ENCODE measurements at regions not wholly inside any gene's neighbourhood (a gene's known extent, or its start where the extent isn't known, plus 50 kb on each side); places are given as distances from the start of the nearest gene placed in this dataset.

DNA sequence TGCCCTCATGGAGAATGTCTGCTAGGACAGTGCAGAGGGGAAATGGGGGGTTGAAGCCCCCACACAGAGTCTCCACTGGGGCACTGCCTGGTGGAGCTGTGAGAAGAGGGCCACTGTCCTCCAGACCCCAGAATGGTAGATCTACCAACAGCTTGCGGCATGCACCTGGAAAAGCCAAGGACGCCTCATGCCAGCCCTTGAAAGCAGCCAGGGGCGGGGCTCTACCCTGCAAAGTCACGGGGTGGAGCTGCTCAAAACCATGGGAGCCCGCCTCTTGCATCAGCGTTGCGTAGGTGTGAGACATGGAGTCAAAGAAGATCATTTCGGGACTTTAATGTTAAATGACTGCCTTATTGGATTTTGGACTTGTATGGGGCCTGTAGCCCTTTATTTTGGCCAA, 157.6 kb downstream of the DSEL start:
- Histone ChIP-seq H3K27me3 (ENCODE audit: control insufficient read depth in 3 of 3, insufficient read depth in 3 of 3, low read length in 2 of 3) (no peaks in the 10 kb centered on the region), H3K27ac (ENCODE audit: low read depth in 1 of 2, low read length in 1 of 2) (no peak overlapping the region), H3K9me3 (ENCODE audit: control insufficient read depth in 4 of 4, insufficient read depth in 3 of 4, low read length in 3 of 4) (peaks cover 0 to 2% (median 0%) of the 10 kb centered on the region in 4 donors), H3K36me3 (ENCODE audit: control insufficient read depth in 4 of 4, insufficient read depth in 4 of 4, low read length in 4 of 4) (no peaks in the 10 kb centered on the region), H3K4me1 (ENCODE audit: control insufficient read depth in 5 of 5, insufficient read depth in 5 of 5, low read length in 5 of 5) (no peaks in the 10 kb centered on the region), H3K9ac (ENCODE audit: insufficient read depth in 1 of 2, low read length in 2 of 2) (no peak overlapping the region), H3K4me3 (no peak overlapping the region)
- ATAC-seq (ENCODE audit: insufficient read depth, low FRiP score) (no peak), DNase-seq (no peak)
- TF ChIP-seq, protein P1, sequence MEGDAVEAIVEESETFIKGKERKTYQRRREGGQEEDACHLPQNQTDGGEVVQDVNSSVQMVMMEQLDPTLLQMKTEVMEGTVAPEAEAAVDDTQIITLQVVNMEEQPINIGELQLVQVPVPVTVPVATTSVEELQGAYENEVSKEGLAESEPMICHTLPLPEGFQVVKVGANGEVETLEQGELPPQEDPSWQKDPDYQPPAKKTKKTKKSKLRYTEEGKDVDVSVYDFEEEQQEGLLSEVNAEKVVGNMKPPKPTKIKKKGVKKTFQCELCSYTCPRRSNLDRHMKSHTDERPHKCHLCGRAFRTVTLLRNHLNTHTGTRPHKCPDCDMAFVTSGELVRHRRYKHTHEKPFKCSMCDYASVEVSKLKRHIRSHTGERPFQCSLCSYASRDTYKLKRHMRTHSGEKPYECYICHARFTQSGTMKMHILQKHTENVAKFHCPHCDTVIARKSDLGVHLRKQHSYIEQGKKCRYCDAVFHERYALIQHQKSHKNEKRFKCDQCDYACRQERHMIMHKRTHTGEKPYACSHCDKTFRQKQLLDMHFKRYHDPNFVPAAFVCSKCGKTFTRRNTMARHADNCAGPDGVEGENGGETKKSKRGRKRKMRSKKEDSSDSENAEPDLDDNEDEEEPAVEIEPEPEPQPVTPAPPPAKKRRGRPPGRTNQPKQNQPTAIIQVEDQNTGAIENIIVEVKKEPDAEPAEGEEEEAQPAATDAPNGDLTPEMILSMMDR (IDR thresholded peaks at IDR 0.05; ENCODE audit: control extremely low read depth, extremely low read depth) = no peak
- WGBS, 2 donors = 90 to 93% methylated on average over 8 of the region's 8 CpGs

DNA sequence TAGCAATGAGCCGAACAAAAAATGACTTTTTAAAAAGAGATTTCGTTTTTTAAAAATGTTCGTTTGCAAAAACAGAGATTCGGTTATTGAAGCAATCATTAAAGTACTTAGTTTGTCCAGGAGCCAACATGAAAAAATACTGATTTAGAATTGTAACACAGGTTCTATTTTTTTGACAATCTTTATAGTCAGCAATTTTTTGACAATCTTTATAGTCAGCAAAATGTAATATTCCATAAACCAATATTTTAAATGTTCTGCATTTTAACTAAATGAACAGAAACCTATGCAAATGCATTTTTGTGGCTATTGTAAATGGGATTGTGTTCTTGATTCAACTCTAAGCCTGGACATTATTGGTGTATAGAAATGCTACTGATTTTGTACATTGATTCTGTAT, 161.8 kb downstream of the DSEL start:
- no peak overlapping the region for H3K4me3 ChIP-seq
- TF ChIP-seq, protein P1 (IDR thresholded peaks at IDR 0.05; ENCODE audit: control extremely low read depth, extremely low read depth) = no peak
- H3K36me3 ChIP-seq (ENCODE audit: control insufficient read depth in 4 of 4, insufficient read depth in 4 of 4, low read length in 4 of 4) = no peaks in the 10 kb centered on the region
- WGBS, 2 donors = 92 to 93% methylated on average over 4 of the region's 4 CpGs
- H3K27me3 ChIP-seq (ENCODE audit: control insufficient read depth in 3 of 3, insufficient read depth in 3 of 3, low read length in 2 of 3) = no peaks in the 10 kb centered on the region
- no peaks in the 10 kb centered on the region for H3K9me3 ChIP-seq (ENCODE audit: control insufficient read depth in 4 of 4, insufficient read depth in 3 of 4, low read length in 3 of 4)
- DNase-seq (no peak), ATAC-seq (ENCODE audit: insufficient read depth, low FRiP score) (no peak)
- H3K27ac ChIP-seq (ENCODE audit: low read depth in 1 of 2, low read length in 1 of 2) = no peak overlapping the region
- H3K9ac ChIP-seq (ENCODE audit: insufficient read depth in 1 of 2, low read length in 2 of 2) = no peak overlapping the region
- H3K4me1 ChIP-seq (ENCODE audit: control insufficient read depth in 5 of 5, insufficient read depth in 5 of 5, low read length in 5 of 5) = no peaks in the 10 kb centered on the region

DNA sequence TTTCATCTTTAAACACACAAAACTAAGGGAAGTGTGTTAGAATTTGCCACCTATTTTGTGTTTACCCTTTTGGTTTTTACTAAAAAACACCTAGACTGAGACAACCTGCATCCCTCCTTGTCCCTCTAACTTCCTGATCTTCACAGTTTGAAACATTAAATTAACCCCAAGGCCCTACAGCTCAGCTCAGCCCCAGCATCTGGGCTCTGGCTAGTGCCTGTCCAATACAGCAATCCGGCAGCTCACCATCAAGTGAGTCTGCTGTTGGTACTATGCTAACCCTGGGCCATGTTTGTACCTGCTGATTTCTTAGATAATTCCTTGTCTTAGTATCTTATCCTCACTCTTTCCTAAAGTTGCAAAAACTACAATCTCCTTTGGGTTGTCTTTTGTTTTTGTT, 162.4 kb downstream of the DSEL start:
- TF ChIP-seq, protein P1 (IDR thresholded peaks at IDR 0.05; ENCODE audit: control extremely low read depth, extremely low read depth) = no peak
- 34 to 47% methylated on average over 1 of the region's 1 CpG for WGBS, 2 donors
- no peak for DNase-seq
- Histone ChIP-seq H3K9ac (ENCODE audit: insufficient read depth in 1 of 2, low read length in 2 of 2) (no peak overlapping the region), H3K4me1 (ENCODE audit: control insufficient read depth in 5 of 5, insufficient read depth in 5 of 5, low read length in 5 of 5) (no peaks in the 10 kb centered on the region), H3K27ac (ENCODE audit: low read depth in 1 of 2, low read length in 1 of 2) (no peak overlapping the region), H3K27me3 (ENCODE audit: control insufficient read depth in 3 of 3, insufficient read depth in 3 of 3, low read length in 2 of 3) (no peaks in the 10 kb centered on the region), H3K36me3 (ENCODE audit: control insufficient read depth in 4 of 4, insufficient read depth in 4 of 4, low read length in 4 of 4) (no peaks in the 10 kb centered on the region), H3K9me3 (ENCODE audit: control insufficient read depth in 4 of 4, insufficient read depth in 3 of 4, low read length in 3 of 4) (no peaks in the 10 kb centered on the region), H3K4me3 (no peak overlapping the region)
- no peak for ATAC-seq (ENCODE audit: insufficient read depth, low FRiP score)

DNA sequence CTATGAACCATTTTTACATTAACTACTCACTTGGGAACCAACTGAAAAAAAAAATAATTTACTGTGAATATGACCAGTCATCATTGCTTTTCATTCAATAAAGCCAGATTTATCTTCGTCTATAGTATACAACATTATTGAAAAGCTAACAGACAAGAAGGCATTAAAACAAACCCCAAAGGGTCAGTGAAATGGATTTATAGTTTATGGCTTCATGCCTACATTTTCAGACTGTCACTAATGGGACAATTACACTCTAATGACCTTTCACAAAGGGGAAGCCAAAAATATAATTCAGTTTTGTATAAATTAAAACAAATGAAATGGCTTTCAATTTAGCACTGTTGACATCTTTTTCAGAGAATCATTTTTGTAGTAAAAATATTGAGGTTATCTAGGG, 169.1 kb downstream of the DSEL start:
- no peaks in the 10 kb centered on the region for H3K9me3 ChIP-seq (ENCODE audit: control insufficient read depth in 4 of 4, insufficient read depth in 3 of 4, low read length in 3 of 4)
- no peak overlapping the region for H3K9ac ChIP-seq (ENCODE audit: insufficient read depth in 1 of 2, low read length in 2 of 2)
- H3K4me1 ChIP-seq (ENCODE audit: control insufficient read depth in 5 of 5, insufficient read depth in 5 of 5, low read length in 5 of 5) = no peaks in the 10 kb centered on the region
- no peaks in the 10 kb centered on the region for H3K27me3 ChIP-seq (ENCODE audit: control insufficient read depth in 3 of 3, insufficient read depth in 3 of 3, low read length in 2 of 3)
- DNase-seq (no peak), ATAC-seq (ENCODE audit: insufficient read depth, low FRiP score) (no peak)
- no peak overlapping the region for H3K27ac ChIP-seq (ENCODE audit: low read depth in 1 of 2, low read length in 1 of 2)
- TF ChIP-seq, protein P1 (IDR thresholded peaks at IDR 0.05; ENCODE audit: control extremely low read depth, extremely low read depth) = no peak
- H3K4me3 ChIP-seq = no peak overlapping the region
- no peaks in the 10 kb centered on the region for H3K36me3 ChIP-seq (ENCODE audit: control insufficient read depth in 4 of 4, insufficient read depth in 4 of 4, low read length in 4 of 4)
- 65 to 79% methylated on average over 1 of the region's 1 CpG for WGBS, 2 donors
